Kidney epithelial cell (primary cell): ENCODE measurements at regions not wholly inside any gene's neighbourhood (a gene's known extent, or its start where the extent isn't known, plus 50 kb on each side); places are given as distances from the start of the nearest gene placed in this dataset.

Experiments
- DNase-seq: peaks from one replicate; pipeline ENCODE4 v3.0.0-alpha.2; 2010; ENCODE audit warnings: low read depth
- H3K27me3 ChIP-seq: 2 replicates; pipeline ENCODE4 v1.6.0; 2011; ENCODE audit warnings: low read length; ENCODE audit not compliant: control insufficient read depth, insufficient read depth
- H3K36me3 ChIP-seq: 2 replicates; pipeline ENCODE4 v1.5.1; 2011; ENCODE audit warnings: low read length; ENCODE audit not compliant: control insufficient read depth, insufficient read depth
- H3K4me3 ChIP-seq: 2 replicates; pipeline ENCODE4 v1.5.1; 2011; ENCODE audit warnings: low read depth, mild to moderate bottlenecking, control low read depth, low read length
- TF ChIP-seq, protein P1 (sequence below): IDR thresholded peaks from 2 replicates; pipeline ENCODE4 v1.5.1; 2011; ENCODE audit warnings: mild to moderate bottlenecking, moderate library complexity, low read length, control low read depth, inconsistent platforms; ENCODE audit not compliant: insufficient read depth, poor library complexity, severe bottlenecking

DNA sequence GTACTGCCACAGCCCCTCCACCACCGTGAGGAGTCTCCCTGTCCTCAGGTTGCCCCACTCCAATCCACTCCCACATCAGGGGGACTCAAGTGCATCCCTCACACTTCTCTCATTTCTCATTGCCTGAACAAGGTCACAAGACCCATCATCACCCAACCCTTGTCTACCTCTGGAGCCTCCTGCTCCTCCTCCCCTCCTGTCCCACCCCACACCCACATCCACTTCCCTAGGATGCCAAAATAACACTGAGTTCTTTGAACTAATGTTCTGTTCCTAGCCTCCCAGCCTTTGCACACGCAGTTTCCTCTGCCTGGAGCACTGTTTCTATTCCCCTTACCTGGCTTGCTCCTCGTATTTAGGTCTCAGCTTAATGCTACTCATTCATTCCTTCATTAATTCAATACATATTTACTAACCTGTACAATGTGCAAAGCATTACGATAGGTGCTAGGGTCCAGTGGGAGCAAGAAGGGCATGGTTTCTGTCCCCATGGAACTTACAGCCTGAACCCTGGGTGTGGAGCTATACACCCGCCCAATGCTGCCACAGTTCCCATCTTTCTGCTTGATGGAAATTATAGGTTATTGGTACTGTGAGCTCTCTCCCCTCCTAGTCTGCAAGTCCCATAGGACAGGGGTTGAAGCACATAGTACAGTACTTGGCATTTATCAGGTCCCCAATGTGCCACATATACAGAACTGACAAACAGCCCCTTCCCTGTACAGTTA is 96.1 kb upstream of the GRIK3 start:
- Histone ChIP-seq H3K4me3 (no peak overlapping the region), H3K27me3 (no peaks in the 10 kb centered on the region), H3K36me3 (no peaks in the 10 kb centered on the region)
- no peak for DNase-seq
- TF ChIP-seq, protein P1, sequence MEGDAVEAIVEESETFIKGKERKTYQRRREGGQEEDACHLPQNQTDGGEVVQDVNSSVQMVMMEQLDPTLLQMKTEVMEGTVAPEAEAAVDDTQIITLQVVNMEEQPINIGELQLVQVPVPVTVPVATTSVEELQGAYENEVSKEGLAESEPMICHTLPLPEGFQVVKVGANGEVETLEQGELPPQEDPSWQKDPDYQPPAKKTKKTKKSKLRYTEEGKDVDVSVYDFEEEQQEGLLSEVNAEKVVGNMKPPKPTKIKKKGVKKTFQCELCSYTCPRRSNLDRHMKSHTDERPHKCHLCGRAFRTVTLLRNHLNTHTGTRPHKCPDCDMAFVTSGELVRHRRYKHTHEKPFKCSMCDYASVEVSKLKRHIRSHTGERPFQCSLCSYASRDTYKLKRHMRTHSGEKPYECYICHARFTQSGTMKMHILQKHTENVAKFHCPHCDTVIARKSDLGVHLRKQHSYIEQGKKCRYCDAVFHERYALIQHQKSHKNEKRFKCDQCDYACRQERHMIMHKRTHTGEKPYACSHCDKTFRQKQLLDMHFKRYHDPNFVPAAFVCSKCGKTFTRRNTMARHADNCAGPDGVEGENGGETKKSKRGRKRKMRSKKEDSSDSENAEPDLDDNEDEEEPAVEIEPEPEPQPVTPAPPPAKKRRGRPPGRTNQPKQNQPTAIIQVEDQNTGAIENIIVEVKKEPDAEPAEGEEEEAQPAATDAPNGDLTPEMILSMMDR: no peak

DNA sequence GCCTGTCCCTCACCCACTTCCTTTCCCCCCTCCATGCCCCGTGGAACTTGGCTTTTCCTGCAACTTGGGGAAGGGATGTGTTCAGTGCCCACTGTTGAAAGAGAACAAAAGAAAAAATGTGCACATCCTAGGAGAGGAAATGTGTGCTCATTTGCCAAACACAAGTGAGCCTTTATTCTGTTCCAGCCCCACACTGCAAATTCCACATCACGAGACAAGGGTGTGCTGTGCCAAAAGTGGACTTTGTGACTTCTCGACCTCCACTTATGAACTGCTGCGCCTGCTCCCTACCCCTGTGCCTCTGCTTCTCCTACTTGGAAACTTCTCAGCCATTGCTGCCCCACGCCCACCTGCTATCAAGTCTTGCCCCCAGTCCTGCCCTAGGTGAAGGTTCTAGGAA is 97.0 kb upstream of the GRIK3 start:
- Histone ChIP-seq H3K4me3 (no peak overlapping the region), H3K27me3 (no peaks in the 10 kb centered on the region), H3K36me3 (no peaks in the 10 kb centered on the region)
- TF ChIP-seq, protein P1: no peak
- DNase-seq: no peak

DNA sequence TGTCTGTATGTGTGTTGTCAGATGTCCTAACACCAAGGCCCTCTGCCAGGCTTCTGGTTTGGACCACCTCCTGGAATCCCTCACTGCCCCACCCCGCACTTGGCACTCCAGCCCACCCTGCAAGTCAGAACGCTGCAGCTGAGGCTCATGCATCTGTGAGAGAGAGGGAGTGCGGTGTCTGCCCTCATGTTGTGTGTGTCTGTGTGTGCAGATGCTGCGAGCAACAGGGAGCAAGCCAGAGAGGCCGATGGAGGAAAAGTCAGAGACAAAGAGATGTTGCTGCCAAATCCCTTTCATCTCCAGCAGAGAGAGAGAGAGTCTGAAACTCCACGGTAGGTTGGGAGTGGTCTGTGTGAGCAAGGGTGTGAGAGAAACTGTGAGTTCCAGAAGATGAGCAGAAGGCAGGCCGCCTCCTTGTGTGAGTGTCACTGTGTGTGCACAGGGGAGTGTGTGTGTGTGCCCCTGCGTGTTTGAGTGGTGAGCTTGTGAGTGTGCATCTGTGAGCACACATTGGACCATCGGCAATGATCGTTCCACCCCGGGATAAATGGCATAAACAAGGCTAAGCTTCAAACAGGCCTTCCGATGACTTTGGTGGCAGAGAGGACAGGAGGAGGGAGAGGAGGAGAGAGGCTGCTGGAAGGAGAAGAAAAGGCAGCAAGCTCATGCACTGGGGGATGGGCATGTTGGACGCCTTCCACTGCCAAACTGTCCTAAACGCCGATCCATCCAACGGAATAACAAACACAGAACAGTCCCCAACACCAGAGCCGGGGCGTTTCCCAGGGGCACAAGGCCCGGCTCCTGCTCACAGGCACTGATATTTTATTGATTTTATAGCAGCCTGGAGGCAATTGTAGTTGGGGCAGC is 99.2 kb upstream of the GRIK3 start:
- Histone ChIP-seq H3K36me3 (no peaks in the 10 kb centered on the region), H3K27me3 (no peaks in the 10 kb centered on the region), H3K4me3 (no peak overlapping the region)
- TF ChIP-seq, protein P1: no peak
- no peak for DNase-seq

DNA sequence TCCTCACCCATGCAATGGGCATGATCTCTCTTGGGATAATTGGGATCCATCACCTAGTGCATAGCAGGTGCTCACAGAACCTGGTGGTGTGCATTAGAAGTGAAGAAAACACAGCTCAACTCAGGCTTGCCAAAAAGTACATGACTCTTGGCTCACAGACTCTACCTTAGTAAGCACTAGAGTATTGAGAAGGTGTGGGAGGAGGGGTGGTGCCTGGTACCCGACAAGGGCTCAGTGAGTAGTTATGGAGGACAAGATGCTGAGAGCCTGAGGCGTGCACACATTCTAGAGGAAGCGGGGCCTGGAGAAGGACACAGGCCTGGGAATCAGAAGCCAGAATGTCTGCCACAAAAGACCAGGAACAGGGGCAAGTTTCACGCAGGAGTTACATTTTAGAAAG is 100.3 kb upstream of the GRIK3 start:
- no peak overlapping the region for H3K4me3 ChIP-seq
- DNase-seq: no peak
- TF ChIP-seq, protein P1: no peak
- H3K27me3 ChIP-seq: no peaks in the 10 kb centered on the region
- no peaks in the 10 kb centered on the region for H3K36me3 ChIP-seq

DNA sequence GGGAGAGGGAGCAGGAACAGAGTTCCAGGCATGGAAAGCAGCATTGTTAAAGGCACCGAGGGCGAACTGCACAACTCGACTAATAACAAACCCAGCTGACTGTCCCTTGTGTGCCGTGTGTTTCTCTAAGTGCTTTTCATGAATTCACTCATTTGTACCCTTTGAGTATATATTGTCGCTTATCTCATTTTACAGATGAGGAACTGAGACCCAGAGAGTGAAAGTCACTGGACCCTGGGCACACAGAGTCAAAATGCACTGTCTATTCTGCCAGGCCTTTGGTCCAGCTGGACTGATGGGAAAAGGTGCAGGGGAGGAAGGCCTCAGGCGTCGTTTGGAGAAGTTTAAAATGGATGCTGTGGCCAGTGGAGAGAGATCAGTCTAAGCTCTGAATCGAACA is 100.7 kb upstream of the GRIK3 start:
- no peaks in the 10 kb centered on the region for H3K36me3 ChIP-seq
- no peak for DNase-seq
- H3K27me3 ChIP-seq: no peaks in the 10 kb centered on the region
- TF ChIP-seq, protein P1: no peak
- H3K4me3 ChIP-seq: no peak overlapping the region

DNA sequence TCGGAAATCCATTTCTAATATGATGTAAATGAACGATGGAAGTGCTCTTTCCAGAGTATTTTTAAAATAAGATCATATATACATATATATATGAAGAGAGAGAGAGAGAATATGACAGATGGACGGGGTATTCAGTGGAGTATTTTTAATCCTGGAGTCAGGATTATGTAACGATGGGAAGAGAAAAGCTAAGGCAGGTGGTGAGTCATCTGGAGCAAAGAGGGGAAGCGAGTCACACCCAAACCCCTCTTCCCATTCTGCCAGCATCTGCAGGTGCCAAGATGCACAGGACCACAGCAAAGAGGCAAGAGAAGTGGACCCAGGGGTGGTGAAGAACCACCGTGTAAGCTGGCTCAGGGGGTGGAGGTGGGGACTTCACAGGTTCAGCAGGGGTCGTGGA is 102.7 kb upstream of the GRIK3 start:
- Histone ChIP-seq H3K4me3 (no peak overlapping the region), H3K36me3 (no peaks in the 10 kb centered on the region), H3K27me3 (no peaks in the 10 kb centered on the region)
- TF ChIP-seq, protein P1: no peak
- DNase-seq: no peak
